Karpas-422 (cell line): ENCODE measurements at regions not wholly inside any gene's neighbourhood (a gene's known extent, or its start where the extent isn't known, plus 50 kb on each side); places are given as distances from the start of the nearest gene placed in this dataset.

Experiments
- DNase-seq: peaks from one replicate; pipeline ENCODE4 v3.0.0-alpha.2; 2015
- H2AFZ ChIP-seq: fragments of 200-600 bp; sonication (generic); 2 replicates; pipeline ENCODE4 v1.6.1; 2014; ENCODE audit warnings: antibody characterized with exemption, low read length, mixed read lengths
- H3K27ac ChIP-seq: fragments of 200-600 bp; sonication (generic); 2 replicates; pipeline ENCODE4 v1.5.1; 2014; ENCODE audit warnings: mild to moderate bottlenecking, low read length, moderate library complexity
- H3K27me3 ChIP-seq: fragments of 200-600 bp; sonication (generic); 2 replicates; pipeline ENCODE4 v1.6.1; 2014; ENCODE audit warnings: low read length, mixed read lengths
- H3K36me3 ChIP-seq: fragments of 200-600 bp; sonication (generic); 2 replicates; pipeline ENCODE4 v1.6.1; 2014; ENCODE audit warnings: low read length, mixed read lengths; ENCODE audit not compliant: insufficient read depth
- H3K4me1 ChIP-seq: fragments of 200-600 bp; sonication (generic); 2 replicates; pipeline ENCODE4 v1.6.1; 2014; ENCODE audit warnings: mild to moderate bottlenecking, low read length, mixed read lengths
- H3K4me2 ChIP-seq: fragments of 200-600 bp; sonication (generic); 2 replicates; pipeline ENCODE4 v1.6.1; 2014; ENCODE audit warnings: low read length, low read depth, mild to moderate bottlenecking; ENCODE audit not compliant: poor library complexity, severe bottlenecking
- H3K4me3 ChIP-seq: fragments of 200-600 bp; sonication (generic); 2 replicates; pipeline ENCODE4 v1.5.1; 2014; ENCODE audit warnings: mild to moderate bottlenecking, antibody characterized with exemption, low read length, mixed read lengths
- H3K79me2 ChIP-seq: fragments of 200-600 bp; sonication (generic); 2 replicates; pipeline ENCODE4 v1.6.1; 2014; ENCODE audit warnings: mild to moderate bottlenecking, low read length, mixed read lengths
- H3K9ac ChIP-seq: fragments of 200-600 bp; sonication (generic); 2 replicates; pipeline ENCODE4 v1.6.0; 2014; ENCODE audit warnings: low read length
- H3K9me2 ChIP-seq: fragments of 200-600 bp; sonication (generic), shearing (Covaris generic); replicated peaks from 2 replicates; pipeline ENCODE4 v1.6.0; 2014; ENCODE audit warnings: mild to moderate bottlenecking, low read length, moderate library complexity; ENCODE audit not compliant: insufficient read depth
- H3K9me3 ChIP-seq: fragments of 300-700, 200-600 bp; sonication (generic); 2 replicates; pipeline ENCODE4 v1.6.1; 2014; ENCODE audit warnings: low read length, mixed read lengths
- H4K20me1 ChIP-seq: fragments of 200-600 bp; sonication (generic); 2 replicates; pipeline ENCODE4 v1.6.1; 2014; ENCODE audit warnings: mild to moderate bottlenecking, antibody characterized with exemption, low read length, low read depth; ENCODE audit not compliant: insufficient read depth

DNA sequence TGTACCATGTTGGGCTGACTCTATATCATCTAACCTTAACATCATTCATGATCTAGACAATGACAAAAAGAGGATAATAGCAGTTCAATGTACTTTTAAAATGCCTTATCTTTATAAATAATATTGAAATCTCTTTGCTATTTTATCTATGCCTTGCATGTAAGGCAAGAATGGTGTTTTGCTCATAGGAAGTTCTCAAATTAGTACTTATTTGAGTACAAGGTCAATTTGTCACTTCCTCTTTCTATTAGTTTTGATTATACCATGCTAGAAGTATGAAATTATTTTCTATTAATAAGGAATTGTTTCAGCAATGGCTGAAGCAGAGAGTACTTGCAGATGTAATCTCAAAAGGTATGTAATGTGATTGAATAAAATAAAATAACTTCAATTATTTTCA lies 1285.4 kb upstream of the TENM4 start:
- Histone ChIP-seq H3K9me3 (no peaks in the 10 kb centered on the region), H3K79me2 (no peaks in the 10 kb centered on the region), H4K20me1 (no peaks in the 10 kb centered on the region), H3K9ac (no peak overlapping the region), H3K36me3 (no peaks in the 10 kb centered on the region), H3K4me1 (peaks cover 4% of the 10 kb centered on the region; the same call in 1 of the 2 replicates), H3K9me2 (no peaks in the 10 kb centered on the region), H3K4me2 (no peak overlapping the region), H3K27ac (no peak overlapping the region), H2AFZ (no peak overlapping the region), H3K27me3 (no peaks in the 10 kb centered on the region), H3K4me3 (no peak overlapping the region)
- no peak for DNase-seq

- no peak overlapping the region for H3K4me2 ChIP-seq
- H4K20me1 ChIP-seq: no peaks in the 10 kb centered on the region
- no peaks in the 10 kb centered on the region for H3K9me2 ChIP-seq
- peaks cover 4% of the 10 kb centered on the region; the same call in 1 of the 2 replicates for H3K4me1 ChIP-seq
- no peak overlapping the region for H3K4me3 ChIP-seq
- H3K9me3 ChIP-seq: no peaks in the 10 kb centered on the region
- H3K9ac ChIP-seq: no peak overlapping the region
- no peak overlapping the region for H2AFZ ChIP-seq
- no peak for DNase-seq
- no peak overlapping the region for H3K27ac ChIP-seq
- no peaks in the 10 kb centered on the region for H3K79me2 ChIP-seq
- H3K27me3 ChIP-seq: no peaks in the 10 kb centered on the region
- H3K36me3 ChIP-seq: no peaks in the 10 kb centered on the region
Observed at GRCh38 chr11:80724366-80724765, 1283.5 kb upstream of the TENM4 start.

DNA sequence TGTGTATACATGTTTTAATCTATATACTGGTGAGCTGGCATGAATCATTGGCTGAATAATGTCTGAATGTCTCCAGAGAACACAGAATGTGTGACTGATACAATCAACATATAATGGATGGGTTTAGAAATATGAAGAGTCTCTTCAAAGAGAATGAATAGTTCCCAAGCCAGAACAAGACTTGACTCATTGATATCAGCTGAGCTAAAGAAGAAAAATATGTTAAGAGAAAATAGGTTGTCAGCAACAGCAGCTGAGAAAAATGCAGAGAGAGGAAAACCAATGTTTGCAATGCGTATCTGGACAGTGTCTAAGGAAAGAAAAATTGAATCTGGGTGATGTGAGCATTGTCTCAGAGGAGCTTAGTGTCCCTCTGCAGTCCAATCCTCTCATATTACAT lies 1281.8 kb upstream of the TENM4 start:
- Histone ChIP-seq H2AFZ (no peak overlapping the region), H4K20me1 (no peaks in the 10 kb centered on the region), H3K9me2 (no peaks in the 10 kb centered on the region), H3K4me3 (no peak overlapping the region), H3K4me1 (peaks cover 4% of the 10 kb centered on the region; the same call in 1 of the 2 replicates), H3K4me2 (no peak overlapping the region), H3K9me3 (no peaks in the 10 kb centered on the region), H3K27me3 (no peaks in the 10 kb centered on the region), H3K36me3 (no peaks in the 10 kb centered on the region), H3K79me2 (no peaks in the 10 kb centered on the region), H3K27ac (no peak overlapping the region), H3K9ac (no peak overlapping the region)
- no peak for DNase-seq

DNA sequence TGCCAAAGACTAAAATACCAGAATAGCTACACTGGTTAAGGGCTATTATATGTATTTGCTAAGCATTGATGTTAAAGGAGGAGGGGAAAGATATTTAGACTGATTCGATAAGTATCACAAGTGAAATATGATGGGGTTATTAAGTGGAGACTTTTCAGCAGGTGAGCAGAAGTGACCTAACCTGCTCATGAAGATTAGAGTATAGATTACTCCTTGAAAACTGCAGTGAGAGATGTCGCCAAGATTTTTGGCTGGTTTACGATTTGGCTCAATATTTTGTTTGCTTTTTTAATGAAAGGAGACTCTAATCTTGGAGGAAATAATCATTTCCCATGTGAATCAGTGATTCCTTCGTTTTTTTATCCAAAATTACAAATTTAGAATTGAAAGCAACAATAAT lies 1279.5 kb upstream of the TENM4 start:
- Histone ChIP-seq H4K20me1 (no peaks in the 10 kb centered on the region), H3K27ac (no peak overlapping the region), H2AFZ (no peak overlapping the region), H3K9me2 (no peaks in the 10 kb centered on the region), H3K9ac (no peak overlapping the region), H3K4me2 (no peak overlapping the region), H3K36me3 (no peaks in the 10 kb centered on the region), H3K79me2 (no peaks in the 10 kb centered on the region), H3K9me3 (no peaks in the 10 kb centered on the region), H3K27me3 (no peaks in the 10 kb centered on the region), H3K4me1 (no peaks in the 10 kb centered on the region), H3K4me3 (no peak overlapping the region)
- no peak for DNase-seq

DNA sequence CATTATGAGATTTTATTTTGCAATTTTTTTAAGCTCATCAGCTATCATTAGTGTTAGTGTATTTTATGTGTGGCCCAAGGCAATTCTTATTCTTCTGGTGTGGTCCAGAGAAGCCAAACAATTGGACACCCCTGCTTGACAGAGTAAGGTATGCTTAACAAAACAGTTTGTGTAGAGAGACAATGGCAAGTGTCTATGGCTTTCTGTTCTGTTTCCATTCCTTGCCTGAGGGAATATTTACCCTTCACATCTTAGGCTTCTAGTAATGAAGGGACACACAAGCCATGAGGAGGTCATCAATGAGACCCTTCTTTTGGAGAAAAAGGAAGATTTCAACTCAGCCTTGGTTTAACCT lies 1278.4 kb upstream of the TENM4 start:
- H3K4me2 ChIP-seq: no peak overlapping the region
- H3K27me3 ChIP-seq: no peaks in the 10 kb centered on the region
- no peaks in the 10 kb centered on the region for H3K36me3 ChIP-seq
- no peak overlapping the region for H3K4me3 ChIP-seq
- no peak for DNase-seq
- no peak overlapping the region for H2AFZ ChIP-seq
- no peaks in the 10 kb centered on the region for H4K20me1 ChIP-seq
- no peak overlapping the region for H3K27ac ChIP-seq
- no peaks in the 10 kb centered on the region for H3K4me1 ChIP-seq
- H3K9me2 ChIP-seq: no peaks in the 10 kb centered on the region
- H3K9me3 ChIP-seq: no peaks in the 10 kb centered on the region
- no peak overlapping the region for H3K9ac ChIP-seq
- H3K79me2 ChIP-seq: no peaks in the 10 kb centered on the region

GRCh38 chr11:80718611-80719291 lies 1277.9 kb upstream of the TENM4 start:
- H3K9me3 ChIP-seq: no peaks in the 10 kb centered on the region
- no peaks in the 10 kb centered on the region for H3K79me2 ChIP-seq
- H3K9me2 ChIP-seq: no peaks in the 10 kb centered on the region
- no peak overlapping the region for H3K27ac ChIP-seq
- H3K9ac ChIP-seq: no peak overlapping the region
- H3K27me3 ChIP-seq: no peaks in the 10 kb centered on the region
- no peak for DNase-seq
- no peak overlapping the region for H2AFZ ChIP-seq
- no peaks in the 10 kb centered on the region for H3K36me3 ChIP-seq
- no peaks in the 10 kb centered on the region for H4K20me1 ChIP-seq
- H3K4me1 ChIP-seq: no peaks in the 10 kb centered on the region
- H3K4me2 ChIP-seq: no peak overlapping the region
- no peak overlapping the region for H3K4me3 ChIP-seq

GRCh38 chr11:80702264-80702663 lies 1261.4 kb upstream of the TENM4 start:
- H3K4me3 ChIP-seq: no peak overlapping the region
- no peaks in the 10 kb centered on the region for H3K27me3 ChIP-seq
- H3K4me1 ChIP-seq: no peaks in the 10 kb centered on the region
- DNase-seq: no peak
- no peak overlapping the region for H3K27ac ChIP-seq
- H3K4me2 ChIP-seq: no peak overlapping the region
- peaks cover 3% of the 10 kb centered on the region; the same call in 1 of the 2 replicates for H3K9me3 ChIP-seq
- no peaks in the 10 kb centered on the region for H3K9me2 ChIP-seq
- H3K79me2 ChIP-seq: no peaks in the 10 kb centered on the region
- H3K36me3 ChIP-seq: no peaks in the 10 kb centered on the region
- no peak overlapping the region for H3K9ac ChIP-seq
- no peaks in the 10 kb centered on the region for H4K20me1 ChIP-seq
- no peak overlapping the region for H2AFZ ChIP-seq

GRCh38 chr11:80700386-80700785 lies 1259.6 kb upstream of the TENM4 start:
- Histone ChIP-seq H2AFZ (no peak overlapping the region), H3K4me2 (no peak overlapping the region), H3K27ac (no peak overlapping the region), H3K9ac (no peak overlapping the region), H4K20me1 (no peaks in the 10 kb centered on the region), H3K79me2 (no peaks in the 10 kb centered on the region), H3K27me3 (no peaks in the 10 kb centered on the region), H3K36me3 (no peaks in the 10 kb centered on the region), H3K4me3 (no peak overlapping the region), H3K9me2 (no peaks in the 10 kb centered on the region), H3K9me3 (no peaks in the 10 kb centered on the region), H3K4me1 (no peaks in the 10 kb centered on the region)
- DNase-seq: no peak
